Lower lobe of right lung (tissue), 2 donors: ENCODE measurements at regions not wholly inside any gene's neighbourhood (a gene's known extent, or its start where the extent isn't known, plus 50 kb on each side); places are given as distances from the start of the nearest gene placed in this dataset.

Experiments
- ATAC-seq, 2 donors: fragments of 200-7000 bp; cut with Tn5 transposase; one replicate each; pipeline ENCODE4 v1.9.1; 2020 to 2022; ENCODE audit warnings: mild to moderate bottlenecking in 2 of 2, moderate library complexity in 2 of 2
- DNase-seq: peaks from one replicate; pipeline ENCODE4 v3.0.0-alpha.2; 2020
- H3K27ac ChIP-seq: fragments of 200-600 bp; one replicate; pipeline ENCODE4 v1.8.0; 2022
- H3K27me3 ChIP-seq: fragments of 200-600 bp; one replicate; pipeline ENCODE4 v1.8.0; 2022; ENCODE audit warnings: low read depth
- H3K36me3 ChIP-seq: fragments of 200-600 bp; one replicate; pipeline ENCODE4 v1.8.0; 2022; ENCODE audit warnings: mild to moderate bottlenecking
- H3K4me1 ChIP-seq: fragments of 200-600 bp; one replicate; pipeline ENCODE4 v1.8.0; 2022
- H3K4me3 ChIP-seq: fragments of 200-600 bp; one replicate; pipeline ENCODE4 v1.8.0; 2022; ENCODE audit warnings: mild to moderate bottlenecking
- H3K9me3 ChIP-seq: fragments of 200-600 bp; one replicate; pipeline ENCODE4 v1.8.0; 2022
- intact Hi-C: fragments of 100-400 bp; cut with DNase I; formaldehyde crosslinking; loops from one replicate; pipeline ENCODE4 v1.11.0; 2022
- TF ChIP-seq, protein P1 (sequence below): fragments of 200-600 bp; IDR thresholded peaks from one replicate; pipeline ENCODE4 v1.8.0; 2022; ENCODE audit warnings: antibody characterized with exemption, mild to moderate bottlenecking
- donor health status: DM: no; HTN: yes; CAD: no; lungs with severe emphysema.

DNA sequence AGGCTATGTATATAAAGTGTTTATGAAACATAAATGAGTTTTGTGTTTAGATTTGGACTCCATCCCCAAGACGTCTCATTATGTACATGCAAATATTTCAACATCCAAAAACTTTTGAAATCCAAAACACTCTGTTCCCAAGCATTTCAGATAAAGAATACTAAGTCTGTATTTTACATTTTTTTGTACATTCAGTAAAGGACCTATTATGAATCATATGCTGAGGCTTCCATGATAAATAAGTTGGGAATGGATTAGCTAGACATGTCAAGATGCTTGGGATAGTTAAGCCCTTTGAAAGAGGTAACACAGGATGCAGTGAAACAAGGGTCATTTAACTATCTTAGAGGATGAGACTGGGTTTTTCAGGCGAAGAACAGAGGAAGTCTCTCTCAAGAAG is 262.9 kb downstream of the SNX13 start:
- no peak for DNase-seq
- no peak for ATAC-seq
- Histone ChIP-seq H3K36me3 (no peaks in the 10 kb centered on the region), H3K4me3 (no peak overlapping the region), H3K27ac (no peak overlapping the region), H3K4me1 (peaks cover 15% of the 10 kb centered on the region), H3K9me3 (no peaks in the 10 kb centered on the region), H3K27me3 (no peaks in the 10 kb centered on the region)
- intact Hi-C loops, result no loop called here
- TF ChIP-seq, protein P1, sequence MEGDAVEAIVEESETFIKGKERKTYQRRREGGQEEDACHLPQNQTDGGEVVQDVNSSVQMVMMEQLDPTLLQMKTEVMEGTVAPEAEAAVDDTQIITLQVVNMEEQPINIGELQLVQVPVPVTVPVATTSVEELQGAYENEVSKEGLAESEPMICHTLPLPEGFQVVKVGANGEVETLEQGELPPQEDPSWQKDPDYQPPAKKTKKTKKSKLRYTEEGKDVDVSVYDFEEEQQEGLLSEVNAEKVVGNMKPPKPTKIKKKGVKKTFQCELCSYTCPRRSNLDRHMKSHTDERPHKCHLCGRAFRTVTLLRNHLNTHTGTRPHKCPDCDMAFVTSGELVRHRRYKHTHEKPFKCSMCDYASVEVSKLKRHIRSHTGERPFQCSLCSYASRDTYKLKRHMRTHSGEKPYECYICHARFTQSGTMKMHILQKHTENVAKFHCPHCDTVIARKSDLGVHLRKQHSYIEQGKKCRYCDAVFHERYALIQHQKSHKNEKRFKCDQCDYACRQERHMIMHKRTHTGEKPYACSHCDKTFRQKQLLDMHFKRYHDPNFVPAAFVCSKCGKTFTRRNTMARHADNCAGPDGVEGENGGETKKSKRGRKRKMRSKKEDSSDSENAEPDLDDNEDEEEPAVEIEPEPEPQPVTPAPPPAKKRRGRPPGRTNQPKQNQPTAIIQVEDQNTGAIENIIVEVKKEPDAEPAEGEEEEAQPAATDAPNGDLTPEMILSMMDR, result no peak

DNA sequence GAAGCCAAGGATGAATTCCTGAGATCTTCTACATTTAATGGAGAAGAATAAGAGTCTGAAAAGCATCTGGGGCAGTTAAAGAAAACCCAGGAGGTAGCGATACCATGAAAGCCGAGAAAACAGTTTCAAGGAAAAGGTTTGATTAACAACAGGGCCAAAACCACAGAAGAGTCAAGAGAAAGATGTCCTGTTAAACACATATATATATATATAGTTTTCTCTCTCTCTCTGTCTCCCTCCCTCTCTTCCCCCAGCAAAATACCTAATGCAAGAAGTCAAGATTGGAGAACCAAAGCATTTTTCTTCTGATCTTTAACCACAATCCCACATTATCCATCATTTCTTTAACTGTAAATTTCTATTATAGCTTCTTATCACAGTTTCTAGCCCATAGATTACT is 261.4 kb downstream of the SNX13 start:
- ATAC-seq (no peak), DNase-seq (no peak)
- no peaks in the 10 kb centered on the region for H3K9me3 ChIP-seq
- TF ChIP-seq, protein P1, result no peak
- H3K36me3 ChIP-seq, result no peaks in the 10 kb centered on the region
- H3K27ac ChIP-seq, result no peak overlapping the region
- no peaks in the 10 kb centered on the region for H3K27me3 ChIP-seq
- no peak overlapping the region for H3K4me3 ChIP-seq
- intact Hi-C loops, result no loop called here
- H3K4me1 ChIP-seq, result peaks cover 15% of the 10 kb centered on the region

DNA sequence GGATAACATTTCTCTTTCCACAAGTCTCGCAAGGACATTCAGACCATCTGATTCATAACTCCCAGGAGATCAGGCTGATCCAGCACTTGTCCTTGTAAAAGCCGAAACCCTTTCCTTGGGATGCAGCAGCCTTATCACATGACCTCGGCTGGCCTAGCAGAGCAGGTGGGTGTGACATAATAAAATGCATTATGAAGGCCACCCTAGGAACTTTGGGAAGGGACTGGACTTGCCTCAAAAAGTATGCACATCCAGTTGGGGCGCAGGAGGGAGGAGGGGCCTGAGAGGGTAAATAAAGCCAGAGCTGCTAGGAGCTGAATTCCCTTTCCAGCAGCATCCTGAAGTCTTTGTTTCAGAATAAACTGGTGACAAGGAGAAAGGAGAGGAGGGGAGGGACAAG is 260.8 kb downstream of the SNX13 start:
- ATAC-seq (peak in 1 of 2 donors; percentile 8), DNase-seq (no peak)
- Histone ChIP-seq H3K4me3 (no peak overlapping the region), H3K27me3 (no peaks in the 10 kb centered on the region), H3K4me1 (peaks cover 15% of the 10 kb centered on the region), H3K36me3 (no peaks in the 10 kb centered on the region), H3K27ac (no peak overlapping the region), H3K9me3 (no peaks in the 10 kb centered on the region)
- intact Hi-C loops, result no loop called here
- TF ChIP-seq, protein P1, result no peak

DNA sequence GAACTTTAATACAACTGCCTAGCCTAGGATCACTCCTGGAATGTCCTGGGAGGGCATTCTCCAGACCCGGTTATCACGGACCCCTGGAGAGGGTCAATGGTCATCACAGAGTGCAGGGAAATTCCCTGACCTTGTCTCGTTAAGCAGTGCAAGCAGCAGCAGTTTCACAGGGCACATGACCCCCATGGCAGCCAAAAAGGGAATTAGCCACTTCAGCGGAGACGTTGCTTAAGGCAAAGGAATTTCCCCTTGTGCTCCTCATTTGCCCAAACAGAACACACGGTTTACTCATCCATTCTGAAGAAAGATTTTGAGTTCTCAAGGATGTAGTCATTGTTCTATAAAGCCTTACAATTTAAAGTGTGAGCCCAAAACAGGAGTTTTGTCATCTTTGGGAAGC is 260.3 kb downstream of the SNX13 start:
- Histone ChIP-seq H3K36me3 (no peaks in the 10 kb centered on the region), H3K9me3 (no peaks in the 10 kb centered on the region), H3K4me3 (no peak overlapping the region), H3K27me3 (no peaks in the 10 kb centered on the region), H3K4me1 (peaks cover 15% of the 10 kb centered on the region), H3K27ac (no peak overlapping the region)
- peak; percentile 52 for DNase-seq
- peak; percentile 82 to 89 for ATAC-seq
- TF ChIP-seq, protein P1, result no peak
- intact Hi-C loops, result no loop called here

DNA sequence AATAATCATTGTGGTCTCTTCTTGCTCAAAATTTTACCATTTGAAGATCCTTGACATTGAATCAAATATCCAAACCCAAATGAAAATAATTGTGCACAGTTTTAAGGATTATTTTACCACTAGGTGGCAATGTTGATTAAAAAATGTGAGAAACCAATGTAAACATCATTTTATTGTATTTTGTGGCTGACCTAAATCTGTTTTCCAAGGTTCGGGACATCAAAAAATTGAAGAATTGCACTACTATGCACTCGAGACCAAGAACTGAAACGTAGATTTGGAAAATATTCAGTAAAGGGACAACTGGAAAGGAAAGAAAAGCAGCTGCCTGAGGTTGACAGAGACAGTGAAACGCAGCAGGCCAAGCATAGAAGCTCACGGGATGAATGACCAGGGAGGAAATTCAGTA is 259.3 kb downstream of the SNX13 start:
- no peaks in the 10 kb centered on the region for H3K36me3 ChIP-seq
- H3K9me3 ChIP-seq, result no peaks in the 10 kb centered on the region
- ATAC-seq (peak in 1 of 2 donors; percentile 65), DNase-seq (no peak)
- intact Hi-C loops, result no loop called here
- TF ChIP-seq, protein P1, result peak; percentile 65
- H3K4me3 ChIP-seq, result no peak overlapping the region
- no peak overlapping the region for H3K27ac ChIP-seq
- no peaks in the 10 kb centered on the region for H3K27me3 ChIP-seq
- H3K4me1 ChIP-seq, result peaks cover 15% of the 10 kb centered on the region

DNA sequence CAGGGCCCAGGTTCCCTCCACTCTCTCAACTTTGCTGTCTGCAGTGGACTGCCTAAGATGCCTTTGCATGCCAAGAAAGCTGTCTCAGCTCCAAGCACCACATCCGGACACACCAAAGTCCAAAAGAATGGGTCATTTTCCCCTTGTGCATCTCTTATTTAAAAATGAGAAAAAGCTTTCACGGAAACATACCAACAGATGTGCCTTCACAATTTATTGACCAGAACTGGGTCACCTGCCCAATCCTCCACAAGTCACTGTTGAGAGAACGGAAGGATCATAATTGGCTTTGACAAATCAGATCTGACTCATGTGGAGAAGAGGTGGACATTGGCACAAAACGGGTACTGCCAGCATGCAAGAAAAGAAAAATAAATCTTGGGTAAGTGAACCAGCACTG is 258.3 kb downstream of the SNX13 start:
- intact Hi-C loops, result no loop called here
- no peak for ATAC-seq
- peaks cover 15% of the 10 kb centered on the region for H3K4me1 ChIP-seq
- no peak overlapping the region for H3K4me3 ChIP-seq
- no peaks in the 10 kb centered on the region for H3K27me3 ChIP-seq
- no peaks in the 10 kb centered on the region for H3K36me3 ChIP-seq
- no peak overlapping the region for H3K27ac ChIP-seq
- no peaks in the 10 kb centered on the region for H3K9me3 ChIP-seq
- TF ChIP-seq, protein P1, result no peak
- DNase-seq, result no peak
